Uterus (tissue), 3 donors: ENCODE measurements at regions not wholly inside any gene's neighbourhood (a gene's known extent, or its start where the extent isn't known, plus 50 kb on each side); places are given as distances from the start of the nearest gene placed in this dataset.

Source experiments
- DNase-seq, 2 donors: peaks; one replicate each; pipeline ENCODE4 v3.0.0-alpha.2; 2019 to 2020
- H3K27ac ChIP-seq, 2 donors: fragments of 200-600 bp; sonication (generic); 1 replicate in 1 of 2; 2 replicates in 1 of 2; pipeline ENCODE4 v1.5.1; 2016 to 2018
- H3K27me3 ChIP-seq, 2 donors: fragments of 200-600 bp; sonication (generic); one replicate each; pipeline ENCODE4 v1.5.1; 2018 to 2019; ENCODE audit warnings: control low read depth in 1 of 2
- H3K36me3 ChIP-seq, 2 donors: fragments of 200-600 bp; sonication (generic); one replicate each; pipeline ENCODE4 v1.5.1; 2019; ENCODE audit warnings: control low read depth in 1 of 2
- H3K4me1 ChIP-seq, 2 donors: fragments of 200-600 bp; sonication (generic); one replicate each; pipeline ENCODE4 v1.5.1; 2018 to 2019; ENCODE audit warnings: control low read depth in 1 of 2
- H3K4me3 ChIP-seq, 2 donors: fragments of 200-600 bp; sonication (generic); 1 replicate in 1 of 2; 2 replicates in 1 of 2; pipeline ENCODE4 v1.5.1; 2018 to 2019; ENCODE audit warnings: mild to moderate bottlenecking in 1 of 2
- H3K9me3 ChIP-seq, 2 donors: fragments of 200-600 bp; sonication (generic); one replicate each; pipeline ENCODE4 v1.5.1; 2019; ENCODE audit warnings: control low read depth in 1 of 2
- CTCF ChIP-seq, 4 experiments: fragments of 200-600 bp in 2 of 4; fragments of 450-650 bp in 2 of 4; sonication (generic) in 2 of 4; IDR thresholded peaks; one replicate each; pipeline ENCODE4 v1.5.1; 2016 to 2019; ENCODE audit warnings: antibody characterized with exemption in 4 of 4, mild to moderate bottlenecking in 2 of 4, moderate library complexity in 1 of 4
- POLR2A ChIP-seq, 2 donors: fragments of 450-650 bp; IDR thresholded peaks; one replicate each; pipeline ENCODE4 v1.6.1; 2016; ENCODE audit warnings: antibody characterized with exemption in 2 of 2, mild to moderate bottlenecking in 1 of 2, moderate library complexity in 1 of 2
- intact Hi-C: fragments of 100-400 bp; cut with DNase I; formaldehyde crosslinking; loops from one replicate; pipeline ENCODE4 v1.15.1; 2023; ENCODE audit warnings: low total_unique reads
- donor health status: DM: yes; HTN: yes; CAD: no.

GRCh38 chr12:115756271-115756670 is 521.2 kb downstream of the MED13L start:
- no peak for TF ChIP-seq CTCF (IDR thresholded peaks at IDR 0.05)
- no peak for TF ChIP-seq POLR2A (IDR thresholded peaks at IDR 0.05)
- H3K9me3 ChIP-seq = no peaks in the 10 kb centered on the region
- H3K36me3 ChIP-seq = no peaks in the 10 kb centered on the region
- DNase-seq = no peak
- no peaks in the 10 kb centered on the region for H3K27me3 ChIP-seq
- H3K4me1 ChIP-seq = no peaks in the 10 kb centered on the region
- peak overlapping the region in 1 of 2 donors; percentile 66 for H3K27ac ChIP-seq
- H3K4me3 ChIP-seq = no peak overlapping the region
- intact Hi-C loops = loop anchor here (2.0 kb wide), 1 partner anchor 1091 kb away; no protein-coding TSS in a partner anchor

GRCh38 chr12:115755725-115756085 is 521.8 kb downstream of the MED13L start:
- Histone ChIP-seq H3K36me3 (no peaks in the 10 kb centered on the region), H3K9me3 (no peaks in the 10 kb centered on the region), H3K27me3 (no peaks in the 10 kb centered on the region), H3K4me1 (no peaks in the 10 kb centered on the region), H3K4me3 (no peak overlapping the region), H3K27ac (peak overlapping the region; percentile 3 to 66)
- TF ChIP-seq POLR2A (IDR thresholded peaks at IDR 0.05) (no peak), CTCF (IDR thresholded peaks at IDR 0.05) (no peak)
- DNase-seq = no peak
- intact Hi-C loops = loop anchor here (2.0 kb wide), 1 partner anchor 1091 kb away; no protein-coding TSS in a partner anchor

DNA sequence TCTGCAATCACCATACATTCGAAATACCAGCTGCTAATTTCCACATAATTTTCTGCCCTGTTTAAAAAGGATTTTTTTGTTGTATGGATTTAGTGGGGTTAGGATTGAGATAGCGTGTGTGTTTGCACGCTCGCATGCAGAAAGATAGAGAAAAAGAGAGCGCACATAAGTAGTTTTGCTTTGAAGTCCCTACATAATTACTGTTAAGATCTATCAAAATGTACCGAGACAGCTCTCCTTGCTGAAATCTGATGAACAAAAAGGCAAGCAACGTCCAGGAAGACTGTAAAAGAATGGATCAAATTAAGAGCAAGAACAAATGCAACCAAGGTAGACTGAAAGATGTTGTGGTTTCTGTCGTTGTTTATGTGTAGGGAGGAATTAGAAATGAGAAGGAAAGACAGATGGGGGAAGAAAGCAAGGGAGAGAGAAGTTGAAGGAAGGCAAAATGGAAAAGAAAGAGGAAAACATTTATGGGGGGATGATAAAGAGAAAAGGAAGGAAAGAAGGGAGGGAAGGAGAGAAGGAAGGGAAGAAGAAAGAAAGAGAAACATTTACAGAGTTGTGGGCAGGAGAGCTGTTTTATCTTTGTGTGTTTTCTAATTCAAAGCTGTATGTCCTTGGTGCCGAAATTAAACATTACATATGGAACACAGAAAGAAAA is 522.3 kb downstream of the MED13L start:
- H3K27ac ChIP-seq = peak overlapping the region in 1 of 2 donors; percentile 66
- H3K27me3 ChIP-seq = no peaks in the 10 kb centered on the region
- intact Hi-C loops = no loop called here

DNA sequence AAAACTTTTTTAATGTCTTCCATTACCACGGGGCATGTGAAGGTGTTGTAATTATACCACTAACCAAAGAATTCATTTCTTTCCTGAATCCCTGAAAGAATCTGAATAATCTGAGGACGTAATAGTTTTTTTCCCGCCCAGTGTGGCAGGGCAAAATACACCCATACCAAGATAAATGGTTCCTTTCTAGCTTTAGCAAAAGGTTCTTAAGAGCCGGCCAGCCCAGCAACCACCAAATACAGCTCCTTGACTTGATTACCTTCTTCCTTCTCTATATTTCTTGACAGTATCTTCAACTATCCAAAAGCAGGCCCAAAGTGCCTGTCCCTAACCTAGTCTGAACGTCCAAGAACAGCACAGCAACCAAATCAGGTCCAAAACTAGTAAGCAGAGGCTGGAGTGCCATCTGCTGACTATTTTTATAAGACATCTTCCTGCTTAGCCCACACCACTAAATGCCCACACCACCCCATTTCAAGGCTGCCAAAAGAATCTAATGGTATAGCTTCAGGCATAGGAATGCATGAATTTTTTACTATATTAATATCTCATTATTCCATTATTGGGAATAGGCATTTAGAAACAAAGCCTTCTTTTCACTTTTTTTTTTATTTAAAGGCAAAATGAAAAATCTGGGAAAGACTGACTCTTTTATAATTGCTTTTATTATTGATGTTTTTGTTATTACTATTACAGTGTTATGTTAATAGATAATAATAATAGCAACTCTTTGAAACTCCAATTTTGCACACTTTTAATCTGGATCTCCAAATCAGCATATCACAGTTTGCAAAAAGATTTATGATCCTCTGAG is 524.4 kb downstream of the MED13L start:
- Histone ChIP-seq H3K4me1 (no peaks in the 10 kb centered on the region), H3K9me3 (no peaks in the 10 kb centered on the region), H3K4me3 (no peak overlapping the region), H3K27ac (no peak overlapping the region), H3K36me3 (no peaks in the 10 kb centered on the region), H3K27me3 (no peaks in the 10 kb centered on the region)
- intact Hi-C loops = no loop called here
- peak; percentile 36 to 58 for DNase-seq
- TF ChIP-seq POLR2A (IDR thresholded peaks at IDR 0.05) = no peak
- peak; percentile 62 to 81 (median 77) for TF ChIP-seq CTCF (IDR thresholded peaks at IDR 0.05)

More for the DNA sequence above, 522.3 kb downstream of the MED13L start:
- TF ChIP-seq POLR2A (IDR thresholded peaks at IDR 0.05) = no peak
- no peak for TF ChIP-seq CTCF (IDR thresholded peaks at IDR 0.05)
- Histone ChIP-seq H3K36me3 (no peaks in the 10 kb centered on the region), H3K4me1 (no peaks in the 10 kb centered on the region), H3K9me3 (no peaks in the 10 kb centered on the region), H3K4me3 (no peak overlapping the region)
- no peak for DNase-seq

- no peak for DNase-seq
- H3K4me3 ChIP-seq = no peak overlapping the region
- intact Hi-C loops = no loop called here
- TF ChIP-seq CTCF (IDR thresholded peaks at IDR 0.05) (no peak), POLR2A (IDR thresholded peaks at IDR 0.05) (no peak)
- H3K9me3 ChIP-seq = no peaks in the 10 kb centered on the region
- no peak overlapping the region for H3K27ac ChIP-seq
- H3K36me3 ChIP-seq = no peaks in the 10 kb centered on the region
- H3K4me1 ChIP-seq = no peaks in the 10 kb centered on the region
- H3K27me3 ChIP-seq = no peaks in the 10 kb centered on the region
Measured at GRCh38 chr12:115752156-115752555, 525.3 kb downstream of the MED13L start.
